SK-N-SH (cell line): ENCODE measurements at regions not wholly inside any gene's neighbourhood (a gene's known extent, or its start where the extent isn't known, plus 50 kb on each side); places are given as distances from the start of the nearest gene placed in this dataset.

Source experiments
- CHD2 ChIP-seq: fragments of 150-350 bp; IDR thresholded peaks from 2 replicates; pipeline ENCODE4 v1.6.1; 2018; ENCODE audit warnings: low read length; ENCODE audit not compliant: partially characterized antibody
- CTCF ChIP-seq: fragments of 200-600 bp; sonication (generic); IDR thresholded peaks from 2 replicates; pipeline ENCODE4 v1.6.1; 2017; ENCODE audit warnings: antibody characterized with exemption, mild to moderate bottlenecking, moderate library complexity
- MXI1 ChIP-seq: IDR thresholded peaks from 2 replicates; pipeline ENCODE4 v1.6.1; 2012; ENCODE audit warnings: mild to moderate bottlenecking, low read depth, low read length, improper control_type of control experiment
- POLR2AphosphoS5 ChIP-seq: IDR thresholded peaks from 2 replicates; pipeline ENCODE4 v1.6.1; 2012; ENCODE audit warnings: low read depth, low read length
- SIN3A ChIP-seq: IDR thresholded peaks from 2 replicates; pipeline ENCODE4 v1.6.1; 2012; ENCODE audit warnings: low read depth, mild to moderate bottlenecking, low read length, moderate library complexity, borderline replicate concordance
- TAF1 ChIP-seq: IDR thresholded peaks from 2 replicates; pipeline ENCODE4 v1.6.1; 2012; ENCODE audit warnings: low read depth, mild to moderate bottlenecking, low read length, moderate library complexity, borderline replicate concordance
- TCF12 ChIP-seq: IDR thresholded peaks from 2 replicates; pipeline ENCODE4 v1.4.0; 2012
- TF ChIP-seq, protein P1 (sequence below): fragments of 150-350 bp; IDR thresholded peaks from 2 replicates; pipeline ENCODE4 v1.6.1; 2016; ENCODE audit warnings: mild to moderate bottlenecking, low read depth, low read length
- TF ChIP-seq, protein P2 (sequence below): IDR thresholded peaks from 2 replicates; pipeline ENCODE4 v1.6.1; 2012; ENCODE audit warnings: mild to moderate bottlenecking, low read depth, low read length, moderate library complexity

GRCh38 chr15:99454941-99455788, 110.6 kb upstream of the MEF2A start:
- peak; percentile 50; the same call in 1 of the 2 replicates for TF ChIP-seq TAF1
- no peak for TF ChIP-seq CHD2
- TF ChIP-seq, protein P1, sequence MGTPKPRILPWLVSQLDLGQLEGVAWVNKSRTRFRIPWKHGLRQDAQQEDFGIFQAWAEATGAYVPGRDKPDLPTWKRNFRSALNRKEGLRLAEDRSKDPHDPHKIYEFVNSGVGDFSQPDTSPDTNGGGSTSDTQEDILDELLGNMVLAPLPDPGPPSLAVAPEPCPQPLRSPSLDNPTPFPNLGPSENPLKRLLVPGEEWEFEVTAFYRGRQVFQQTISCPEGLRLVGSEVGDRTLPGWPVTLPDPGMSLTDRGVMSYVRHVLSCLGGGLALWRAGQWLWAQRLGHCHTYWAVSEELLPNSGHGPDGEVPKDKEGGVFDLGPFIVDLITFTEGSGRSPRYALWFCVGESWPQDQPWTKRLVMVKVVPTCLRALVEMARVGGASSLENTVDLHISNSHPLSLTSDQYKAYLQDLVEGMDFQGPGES: no peak
- TF ChIP-seq POLR2AphosphoS5: peak; percentile 79
- no peak for TF ChIP-seq CTCF
- no peak for TF ChIP-seq SIN3A
- peak; percentile 88 for TF ChIP-seq TCF12
- TF ChIP-seq MXI1: no peak
- TF ChIP-seq, protein P2, sequence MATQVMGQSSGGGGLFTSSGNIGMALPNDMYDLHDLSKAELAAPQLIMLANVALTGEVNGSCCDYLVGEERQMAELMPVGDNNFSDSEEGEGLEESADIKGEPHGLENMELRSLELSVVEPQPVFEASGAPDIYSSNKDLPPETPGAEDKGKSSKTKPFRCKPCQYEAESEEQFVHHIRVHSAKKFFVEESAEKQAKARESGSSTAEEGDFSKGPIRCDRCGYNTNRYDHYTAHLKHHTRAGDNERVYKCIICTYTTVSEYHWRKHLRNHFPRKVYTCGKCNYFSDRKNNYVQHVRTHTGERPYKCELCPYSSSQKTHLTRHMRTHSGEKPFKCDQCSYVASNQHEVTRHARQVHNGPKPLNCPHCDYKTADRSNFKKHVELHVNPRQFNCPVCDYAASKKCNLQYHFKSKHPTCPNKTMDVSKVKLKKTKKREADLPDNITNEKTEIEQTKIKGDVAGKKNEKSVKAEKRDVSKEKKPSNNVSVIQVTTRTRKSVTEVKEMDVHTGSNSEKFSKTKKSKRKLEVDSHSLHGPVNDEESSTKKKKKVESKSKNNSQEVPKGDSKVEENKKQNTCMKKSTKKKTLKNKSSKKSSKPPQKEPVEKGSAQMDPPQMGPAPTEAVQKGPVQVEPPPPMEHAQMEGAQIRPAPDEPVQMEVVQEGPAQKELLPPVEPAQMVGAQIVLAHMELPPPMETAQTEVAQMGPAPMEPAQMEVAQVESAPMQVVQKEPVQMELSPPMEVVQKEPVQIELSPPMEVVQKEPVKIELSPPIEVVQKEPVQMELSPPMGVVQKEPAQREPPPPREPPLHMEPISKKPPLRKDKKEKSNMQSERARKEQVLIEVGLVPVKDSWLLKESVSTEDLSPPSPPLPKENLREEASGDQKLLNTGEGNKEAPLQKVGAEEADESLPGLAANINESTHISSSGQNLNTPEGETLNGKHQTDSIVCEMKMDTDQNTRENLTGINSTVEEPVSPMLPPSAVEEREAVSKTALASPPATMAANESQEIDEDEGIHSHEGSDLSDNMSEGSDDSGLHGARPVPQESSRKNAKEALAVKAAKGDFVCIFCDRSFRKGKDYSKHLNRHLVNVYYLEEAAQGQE: peak; percentile 67; the same call in 1 of the 2 replicates
